Stimulated activated CD8-positive, alpha-beta memory T cell treated with anti-CD3 and anti-CD28 coated beads, Interleukin-15, amount 100 ng/mL, for 48 hours (primary cell): ENCODE measurements at regions not wholly inside any gene's neighbourhood (a gene's known extent, or its start where the extent isn't known, plus 50 kb on each side); places are given as distances from the start of the nearest gene placed in this dataset.

ENCODE experiments used
- DNase-seq, 2 donors: peaks; one replicate each; pipeline ENCODE4 v3.0.0-alpha.2; 2020; ENCODE audit warnings: low read depth in 2 of 2

DNA sequence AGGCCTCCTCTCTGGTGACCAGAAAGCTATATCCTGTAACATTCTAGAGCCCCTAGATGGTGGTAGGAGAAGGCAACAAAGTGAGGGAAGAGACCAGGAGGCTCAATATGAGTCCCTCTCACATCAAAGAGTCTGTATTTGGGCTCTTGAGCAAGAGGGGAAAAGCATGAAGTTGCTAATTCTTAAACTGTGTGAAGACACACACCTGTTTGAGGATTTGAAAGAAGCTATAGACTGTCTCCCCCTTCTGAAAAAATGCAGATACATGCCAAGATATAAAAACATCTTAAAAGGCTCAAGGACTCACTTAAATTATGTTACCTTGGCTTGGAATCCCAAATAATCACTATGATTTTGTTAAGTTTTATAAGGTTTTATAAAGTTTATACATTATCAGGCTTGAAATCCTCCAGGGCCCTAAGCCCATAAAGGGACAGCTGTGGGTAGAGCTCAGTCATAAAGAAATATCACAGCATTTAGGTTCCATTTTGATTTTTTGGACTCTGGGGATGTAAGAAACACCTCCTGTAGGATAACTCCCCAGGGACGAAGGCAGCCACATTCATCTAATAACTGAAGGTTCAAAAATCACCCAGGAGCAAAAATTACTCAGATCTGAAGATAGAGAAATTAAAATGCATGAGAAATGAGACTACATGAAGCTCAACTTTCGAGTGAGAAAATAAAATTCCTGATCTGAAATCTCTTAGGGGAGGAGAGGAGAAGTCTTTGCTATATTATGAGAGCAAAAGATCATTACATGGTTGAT lies 136.1 kb upstream of the LGALSL start:
- DNase-seq: no peak

DNA sequence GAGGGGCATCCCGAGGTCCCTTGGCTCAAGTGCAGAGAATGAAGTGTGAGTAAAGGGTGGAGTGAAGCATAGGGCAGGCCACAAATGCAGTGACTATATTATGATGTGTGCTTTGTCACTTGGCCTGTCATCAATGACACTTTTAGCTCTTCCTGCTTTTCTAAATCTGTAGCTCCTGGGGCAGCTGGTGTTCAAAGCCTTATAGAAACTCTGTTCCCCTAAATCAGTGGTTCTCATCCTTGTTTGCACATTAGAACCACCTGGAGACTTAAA lies 135.6 kb upstream of the LGALSL start:
- DNase-seq: no peak

DNA sequence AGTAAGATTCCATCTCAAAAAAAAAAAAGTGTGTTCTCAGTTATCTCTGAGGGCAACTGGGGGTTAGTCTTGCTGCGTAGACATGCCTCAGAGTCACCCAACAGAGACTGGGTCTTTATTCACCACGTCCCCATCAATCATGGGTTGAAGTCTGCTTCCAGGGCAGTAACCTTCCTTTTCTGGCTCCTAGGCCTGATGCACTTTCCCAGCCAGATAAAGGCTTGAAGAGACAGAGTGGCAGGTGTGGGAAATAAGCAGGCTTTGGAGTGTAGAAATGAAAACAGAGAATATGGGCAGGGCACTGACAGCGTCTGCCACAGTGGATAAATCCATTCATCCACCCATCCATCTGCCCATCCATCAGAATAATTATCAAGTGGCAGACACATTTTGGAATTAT lies 134.1 kb upstream of the LGALSL start:
- no peak for DNase-seq

DNA sequence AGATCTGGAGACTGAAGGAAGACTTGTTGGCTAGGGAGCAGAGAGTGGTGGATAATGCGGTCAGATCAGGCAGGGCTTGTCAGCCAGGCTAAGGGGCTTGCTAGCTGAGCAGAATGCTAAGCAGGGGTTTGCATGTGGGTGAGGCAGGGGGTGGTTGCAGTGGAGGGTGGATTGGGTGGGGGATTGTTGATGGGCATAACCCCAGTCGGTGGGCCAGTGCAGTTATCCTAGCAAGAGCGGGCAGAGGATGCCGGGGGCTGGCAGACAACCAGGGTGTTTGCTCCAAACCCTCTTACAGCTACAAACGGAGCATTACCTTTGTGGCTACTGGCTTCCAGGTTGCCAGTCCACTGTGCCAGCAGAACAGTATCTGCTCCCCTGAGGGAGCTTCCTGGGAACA lies 131.5 kb upstream of the LGALSL start:
- DNase-seq: no peak

DNA sequence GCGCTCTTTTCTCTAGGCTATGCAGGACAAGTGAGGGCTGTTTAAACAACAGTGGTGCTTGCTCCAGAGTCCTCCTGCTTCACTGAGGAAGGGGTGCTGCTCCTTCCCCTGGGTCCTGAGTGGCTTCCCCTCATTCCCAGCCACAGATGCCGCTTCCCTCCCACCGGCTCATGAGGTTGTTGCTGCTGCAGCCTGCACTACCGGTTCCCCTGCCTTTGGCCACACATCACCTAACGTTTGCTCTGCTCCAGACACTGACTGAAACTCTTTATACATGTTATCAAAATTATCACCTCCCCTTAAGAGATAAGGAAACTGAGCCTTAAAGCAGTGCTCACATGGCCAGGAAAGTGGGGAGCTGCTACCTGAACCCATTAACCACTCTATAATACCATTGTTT lies 130.8 kb upstream of the LGALSL start:
- no peak for DNase-seq

DNA sequence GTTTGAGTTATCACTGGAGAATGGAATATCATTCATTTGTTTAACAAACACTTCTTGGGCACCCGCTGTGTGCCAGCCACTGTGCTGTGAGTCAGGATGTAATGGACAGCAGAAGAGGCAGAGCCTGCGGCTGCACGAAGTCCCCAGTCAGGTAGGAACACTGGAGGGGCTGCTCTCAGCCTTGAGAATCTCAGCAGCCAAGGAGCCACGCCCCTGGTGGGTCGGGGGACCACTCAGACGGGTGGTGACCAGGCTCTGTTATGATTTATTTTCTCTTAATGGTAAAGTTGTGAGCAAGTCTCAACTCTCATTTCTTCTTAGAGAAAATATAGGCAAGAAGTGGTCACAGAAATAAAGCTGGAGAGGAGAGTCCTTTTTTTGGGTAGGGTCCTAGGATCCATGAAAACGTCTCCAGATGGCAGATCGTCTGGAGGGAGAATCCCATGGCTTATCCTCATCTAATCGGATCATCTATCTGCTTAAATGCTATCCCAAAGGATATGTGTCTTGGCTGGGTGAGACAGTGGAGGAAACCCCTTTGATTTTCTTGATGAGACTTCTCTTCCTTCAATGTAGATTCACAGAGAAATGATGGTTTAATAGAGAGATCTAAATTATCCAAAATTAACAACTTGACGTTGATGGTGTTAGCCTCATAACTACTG lies 129.1 kb upstream of the LGALSL start:
- DNase-seq: no peak

DNA sequence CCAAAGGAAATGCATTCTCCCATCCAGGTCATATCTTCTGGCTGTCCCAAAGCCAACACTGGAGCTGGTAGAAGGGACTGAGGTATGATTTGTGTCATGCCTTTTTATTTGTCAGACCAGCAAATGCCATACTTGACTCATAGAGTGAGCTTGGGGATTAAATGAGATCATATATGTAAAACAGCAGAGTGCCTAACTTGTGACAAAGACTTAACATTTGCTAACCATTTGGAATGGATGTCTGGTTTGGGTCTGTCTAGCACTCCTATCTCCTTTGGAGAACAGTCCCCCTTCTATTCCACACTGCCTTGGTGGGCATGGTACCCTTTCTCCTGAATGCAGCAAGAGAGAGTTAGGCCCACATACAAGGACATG lies 128.5 kb upstream of the LGALSL start:
- DNase-seq: no peak

DNA sequence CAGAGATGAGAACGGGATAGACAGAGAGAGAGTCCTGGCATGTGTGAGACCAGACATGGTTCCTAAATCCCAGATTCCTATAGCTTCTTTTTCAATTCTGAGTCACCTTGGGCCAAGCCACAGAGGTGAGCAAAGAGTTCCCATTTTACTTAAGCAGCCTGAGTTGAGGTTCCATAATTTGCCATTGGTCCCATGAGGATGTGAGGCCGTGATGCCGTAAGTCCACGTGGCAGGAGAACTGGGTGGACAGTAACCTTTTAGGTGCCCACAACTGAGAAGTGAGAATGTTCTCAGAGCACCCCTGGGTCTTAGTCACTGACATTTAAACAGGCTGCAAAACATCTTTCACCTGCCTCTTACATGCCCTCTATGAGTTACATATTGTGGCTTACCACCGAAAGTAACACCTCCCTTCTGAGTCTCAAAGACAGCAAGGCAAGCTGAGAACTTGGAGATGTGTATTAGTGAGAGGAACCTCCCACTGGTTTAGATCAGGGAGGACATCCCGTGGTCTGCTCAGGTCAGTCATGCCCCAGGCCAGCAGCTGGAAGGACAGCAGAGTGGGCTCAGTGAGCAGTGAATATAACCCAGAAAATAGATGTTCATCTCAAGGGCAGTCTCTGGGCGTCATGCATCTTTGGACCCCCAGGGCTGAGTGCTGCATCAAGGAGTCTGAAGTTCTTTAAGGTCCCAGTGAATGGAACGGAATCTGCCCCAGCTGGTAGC lies 127.9 kb upstream of the LGALSL start:
- DNase-seq: peak; percentile 25 to 46

DNA sequence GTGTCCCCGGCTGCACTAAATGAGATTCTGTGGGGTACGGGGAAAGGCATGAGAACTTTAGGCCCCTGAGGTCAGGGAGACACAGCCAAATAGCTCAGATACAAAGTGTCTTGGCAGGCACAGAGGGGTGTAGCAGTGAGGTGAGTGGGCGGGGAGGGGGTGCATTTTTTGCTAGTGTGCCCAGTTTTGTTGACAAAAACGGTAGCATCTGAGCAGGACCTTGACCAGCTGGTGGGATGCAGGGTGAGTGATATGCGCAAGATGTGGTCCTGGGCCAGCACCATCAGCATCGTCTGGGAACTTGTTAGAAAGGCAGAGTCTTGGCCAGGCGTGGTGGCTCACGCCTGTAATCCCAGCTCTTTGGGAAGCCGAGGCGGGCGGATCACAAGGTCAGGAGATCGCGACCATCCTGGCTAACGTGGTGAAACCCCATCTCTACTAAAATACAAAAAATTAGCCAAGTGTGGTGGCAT lies 127.3 kb upstream of the LGALSL start:
- no peak for DNase-seq

DNA sequence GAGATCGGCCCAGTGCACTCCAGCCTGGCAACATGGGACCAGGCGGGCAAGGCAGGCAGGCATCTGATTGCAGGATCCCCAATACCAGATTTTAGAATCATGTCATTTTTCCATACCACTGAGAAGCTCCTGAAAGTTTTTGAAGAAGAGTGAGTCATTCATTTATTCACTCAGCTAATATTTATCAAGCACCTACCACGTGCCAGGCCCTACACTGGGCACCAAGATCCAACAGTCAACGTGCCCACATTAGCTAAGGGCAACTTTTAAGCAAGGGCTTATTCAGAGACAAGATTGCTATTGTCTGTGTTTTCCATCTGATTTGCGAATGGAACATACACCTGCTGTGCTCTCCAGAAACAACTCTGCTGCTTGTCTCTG lies 126.8 kb upstream of the LGALSL start:
- no peak for DNase-seq

DNA sequence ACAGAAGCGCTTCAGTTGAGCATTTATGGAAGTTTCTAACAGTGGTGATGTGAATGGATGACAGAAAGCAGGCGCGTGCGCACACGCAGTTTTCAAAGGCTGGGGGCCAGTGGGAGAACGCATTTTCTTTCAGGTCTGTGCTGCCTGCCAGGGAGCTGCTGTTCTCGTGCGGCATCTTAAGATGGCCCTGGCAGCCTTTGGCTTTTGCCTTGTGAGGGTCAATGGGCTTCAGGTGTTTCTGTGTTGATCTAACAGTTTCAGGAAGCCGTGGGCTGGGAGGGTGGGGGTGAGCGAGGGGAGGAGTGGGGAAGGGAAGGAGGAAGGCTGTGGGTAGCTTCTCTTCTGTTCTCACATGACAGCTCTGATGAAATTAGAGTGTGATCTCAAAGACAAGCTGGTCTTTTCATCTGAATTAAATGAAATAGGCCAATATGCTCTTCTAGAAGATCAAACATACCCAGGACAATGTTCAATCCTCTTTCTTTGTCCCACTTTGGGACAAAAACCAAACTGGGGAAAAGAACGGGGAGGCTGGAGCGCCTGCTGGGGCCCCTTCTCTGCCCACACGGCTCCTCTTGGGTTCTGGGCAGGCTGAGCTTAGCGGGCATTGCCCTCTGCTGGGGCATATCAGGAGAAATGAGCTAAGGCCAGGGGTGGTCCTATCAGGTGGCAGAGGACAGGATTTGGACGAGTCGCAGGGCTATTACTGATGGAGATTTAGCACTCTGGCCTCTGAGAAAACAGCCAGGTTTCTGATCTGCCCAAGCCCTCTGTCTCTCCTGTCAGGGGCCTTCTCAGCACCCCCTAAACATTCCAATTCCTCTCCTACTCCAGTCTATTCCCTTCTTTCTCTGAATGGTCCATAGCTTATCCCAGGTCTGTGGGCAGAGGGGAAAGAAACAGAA lies 126.2 kb upstream of the LGALSL start:
- DNase-seq: peak; percentile 44 to 49

DNA sequence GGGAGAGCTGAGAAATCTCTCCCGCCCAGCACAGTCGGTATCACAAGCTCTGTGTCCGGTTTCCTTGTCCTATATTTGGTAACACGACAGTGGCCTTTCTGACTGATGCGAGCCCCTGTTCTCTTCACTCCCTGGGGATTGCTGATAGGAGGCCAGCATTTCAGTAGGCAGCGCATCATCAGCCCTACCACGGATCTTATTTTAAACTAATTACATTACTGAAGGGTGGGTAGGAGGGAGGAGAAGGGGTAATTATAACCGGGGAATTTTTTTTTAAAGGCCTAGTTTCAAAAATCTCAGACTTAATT lies 125.6 kb upstream of the LGALSL start:
- no peak for DNase-seq

DNA sequence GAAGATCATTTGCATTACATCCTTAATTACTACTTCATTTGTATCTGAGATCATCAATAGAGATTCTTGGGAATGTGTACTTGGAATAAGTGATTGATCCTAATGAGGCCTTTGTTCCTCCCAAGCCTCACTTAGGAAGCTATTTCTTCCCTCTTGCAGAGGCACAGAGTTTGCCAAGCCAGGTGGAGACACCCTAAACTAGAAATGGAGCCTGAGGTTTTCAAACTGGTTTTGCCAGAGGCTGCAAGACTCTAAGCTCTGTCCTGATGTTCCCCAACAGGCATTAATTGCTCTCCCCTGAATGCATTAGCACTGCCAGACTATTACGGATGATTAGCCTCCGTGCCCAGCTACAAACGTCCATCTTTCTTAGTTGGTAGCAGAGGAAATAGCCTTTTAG lies 125.2 kb upstream of the LGALSL start:
- no peak for DNase-seq

DNA sequence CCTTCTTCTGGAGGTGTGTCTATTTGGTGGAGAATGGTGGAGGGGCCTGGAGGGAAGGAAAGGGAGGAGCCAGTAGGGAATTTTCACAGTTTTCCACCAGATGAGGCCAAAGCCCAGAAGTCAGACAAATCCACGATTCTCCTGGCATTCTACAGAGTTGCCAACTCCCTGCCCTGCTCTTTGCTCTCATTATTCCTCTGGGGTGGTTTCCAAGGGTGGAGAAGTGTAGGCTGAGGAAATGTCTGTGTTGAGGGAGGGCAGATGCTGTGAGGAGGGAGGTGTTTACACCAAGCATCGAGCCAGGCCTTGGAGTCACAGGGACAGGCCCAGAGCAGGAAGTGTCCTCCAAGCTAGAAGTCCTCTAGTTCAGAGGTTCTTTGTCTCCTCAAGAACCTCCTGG lies 124.1 kb upstream of the LGALSL start:
- no peak for DNase-seq

DNA sequence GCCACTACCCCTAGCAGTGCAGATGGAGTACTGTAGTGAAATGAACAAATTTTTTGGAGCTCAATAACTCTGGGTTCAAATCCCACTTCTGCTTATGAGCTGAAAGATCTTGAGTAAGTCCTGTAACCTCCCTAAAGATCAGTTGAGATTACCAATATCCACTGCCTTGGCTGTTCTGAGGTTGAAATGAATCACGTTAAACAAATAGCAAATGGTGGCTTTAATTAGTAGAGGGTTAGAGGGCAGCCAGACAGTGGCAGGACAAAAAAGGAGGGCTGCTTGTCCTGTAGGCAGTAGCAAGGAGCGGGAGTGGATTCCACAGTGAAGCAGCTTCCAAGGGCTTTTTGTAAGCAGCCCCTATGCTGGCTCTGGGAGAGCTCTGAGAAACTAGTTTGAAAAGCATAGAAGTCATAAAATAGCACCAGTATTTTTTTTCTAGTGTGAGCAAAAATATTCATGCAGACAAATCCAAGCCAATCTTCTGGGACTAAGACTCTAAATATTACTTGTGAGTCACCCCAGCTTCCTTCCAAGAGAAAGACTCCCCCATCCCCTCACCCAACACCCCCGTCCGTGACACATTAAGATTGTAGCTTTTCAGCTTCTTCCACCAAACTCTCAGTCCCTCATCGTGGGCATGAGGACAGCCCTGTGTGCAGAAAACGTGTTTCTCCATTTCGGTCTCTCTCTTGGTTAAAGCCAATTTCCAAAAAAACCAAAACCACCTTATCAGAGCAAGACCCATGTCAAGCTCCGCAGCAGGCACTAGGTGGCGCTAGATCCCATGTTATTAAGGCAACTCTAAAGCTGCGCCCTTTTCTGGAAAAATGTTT lies 123.5 kb upstream of the LGALSL start:
- DNase-seq: peak; percentile 38 to 56

DNA sequence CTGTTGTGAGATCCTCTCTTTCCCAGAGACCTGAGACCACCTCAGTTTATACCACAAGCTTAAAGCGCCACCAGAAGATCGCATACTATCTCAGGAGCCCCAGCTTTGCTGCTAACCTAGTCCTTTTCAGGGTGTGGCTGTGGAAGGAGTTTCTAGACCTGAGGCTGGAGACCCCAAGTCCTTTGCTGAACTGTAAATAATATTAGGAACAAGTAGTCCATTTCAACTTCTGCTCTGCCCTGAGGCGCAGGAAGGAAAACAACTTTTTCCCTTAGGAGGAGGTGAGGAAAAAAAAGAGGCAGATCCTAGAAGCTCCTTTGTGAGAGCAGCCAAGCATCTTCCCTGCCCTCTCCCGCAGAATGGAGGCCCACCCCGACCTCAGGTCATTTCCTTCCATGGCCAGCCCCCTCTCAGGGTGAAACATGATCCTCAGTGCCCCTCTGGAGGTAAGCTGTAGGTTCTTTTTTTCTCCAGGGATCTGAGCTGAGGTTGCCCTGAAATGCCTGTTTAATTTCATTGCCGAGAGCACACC lies 122.8 kb upstream of the LGALSL start:
- no peak for DNase-seq

DNA sequence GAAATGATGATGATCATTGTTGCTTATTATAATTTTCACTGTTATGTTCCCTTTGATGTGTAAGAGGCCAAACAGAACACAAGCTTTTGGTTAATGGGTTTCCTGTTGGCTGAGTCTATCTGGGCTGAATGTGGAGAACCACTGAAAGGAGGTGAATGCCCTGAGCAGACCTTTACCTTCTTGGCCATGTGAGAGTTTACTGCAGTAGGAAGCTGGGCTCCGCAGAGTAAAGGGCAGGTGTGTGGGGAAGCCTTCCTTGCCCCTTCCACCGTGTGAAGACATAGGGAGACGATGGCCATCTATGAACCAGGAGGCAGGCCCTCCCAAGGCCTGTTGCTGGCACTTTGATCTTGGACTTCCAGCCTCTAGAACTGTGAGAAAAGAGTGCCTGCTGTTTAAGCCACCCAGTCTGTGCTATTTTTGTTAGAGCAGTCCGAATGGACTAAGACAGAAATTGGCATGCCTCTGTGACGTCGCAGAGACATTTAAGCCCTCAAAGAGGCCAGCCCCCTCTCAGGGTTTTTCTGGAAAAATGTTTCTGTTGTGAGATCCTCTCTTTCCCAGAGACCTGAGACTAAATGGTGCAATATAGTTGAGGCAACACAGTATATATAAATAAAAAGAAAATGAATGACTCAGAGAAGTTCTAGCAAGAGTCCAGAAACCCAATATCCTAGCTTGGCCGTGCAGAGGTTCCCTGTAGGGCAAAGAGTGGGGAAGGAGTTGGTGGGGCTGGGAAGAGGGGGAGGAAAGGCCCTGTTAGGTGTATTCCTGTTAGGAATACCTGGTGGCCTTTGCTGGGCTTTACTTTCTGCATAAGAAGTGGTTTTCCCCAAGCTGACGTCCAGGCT lies 121.9 kb upstream of the LGALSL start:
- DNase-seq: no peak

DNA sequence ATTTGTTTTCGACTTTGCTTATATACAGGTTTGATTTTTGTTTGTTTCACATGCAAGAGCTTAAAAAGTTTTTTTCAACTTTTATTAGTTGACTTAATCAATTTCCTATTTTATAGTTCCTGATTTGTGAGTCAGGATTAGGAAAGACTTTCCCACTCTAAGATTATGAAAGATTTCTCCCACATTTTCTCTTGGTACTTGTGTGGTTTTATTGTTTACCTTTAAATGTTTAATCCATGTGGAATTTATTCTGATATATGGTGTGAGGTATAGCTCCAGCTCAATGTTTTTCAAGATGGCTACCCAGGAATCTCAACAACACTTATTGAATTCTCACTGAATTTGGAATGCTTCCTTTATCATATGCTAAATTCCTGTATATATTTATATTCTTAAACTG lies 117.8 kb upstream of the LGALSL start:
- DNase-seq: no peak

DNA sequence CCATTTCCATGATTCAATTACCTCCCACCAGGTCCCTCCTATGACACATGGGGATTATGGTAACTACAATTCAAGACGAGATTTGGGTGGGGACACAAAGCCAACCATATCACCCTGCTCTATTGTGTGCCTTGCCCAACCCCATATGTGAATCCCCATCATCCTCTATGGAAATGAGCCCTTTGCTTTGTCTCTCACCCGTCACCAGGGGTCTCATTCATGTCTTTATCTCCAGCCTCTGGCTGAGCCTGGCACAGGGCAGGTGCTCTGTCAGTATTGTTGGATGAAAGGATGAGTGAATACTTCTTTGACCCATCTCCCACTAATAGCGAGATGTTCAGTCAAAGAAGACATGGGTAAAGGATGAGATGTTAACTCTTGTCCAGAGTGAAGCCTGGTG lies 116.6 kb upstream of the LGALSL start:
- DNase-seq: no peak

DNA sequence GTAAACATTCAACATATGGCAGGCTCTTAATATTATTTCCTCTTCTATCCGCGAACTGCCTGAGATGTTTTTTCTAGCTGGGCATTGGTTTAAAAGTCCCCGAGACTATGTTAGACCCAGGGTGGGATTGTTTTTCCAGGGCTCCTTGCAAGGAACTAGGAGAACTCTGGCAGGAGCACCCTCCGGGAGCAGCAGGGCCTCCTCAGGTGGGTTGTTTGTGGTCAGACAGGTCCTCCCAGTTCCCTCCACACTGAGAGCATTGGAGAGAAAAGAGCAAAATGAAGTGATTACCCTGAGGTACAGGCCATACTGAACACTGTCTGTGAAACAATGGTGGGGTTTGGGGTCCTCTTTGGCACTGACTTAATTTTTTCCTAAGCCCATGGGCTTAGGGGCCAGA lies 115.9 kb upstream of the LGALSL start:
- no peak for DNase-seq
